ENCODE measurements at regions not wholly inside any gene's neighbourhood (a gene's known extent, or its start where the extent isn't known, plus 50 kb on each side); places are given as distances from the start of the nearest gene placed in this dataset.

GRCh38 chr6:21931641-21932335 is 338.2 kb downstream of the SOX4 start:
- TF ChIP-seq CTCF (IDR thresholded peaks at IDR 0.05) (no peak), POLR2A (IDR thresholded peaks at IDR 0.05; ENCODE audit: low read length) (no peak), MAFK (IDR thresholded peaks at IDR 0.05; ENCODE audit: partially characterized antibody) (no peak), SMC3 (IDR thresholded peaks at IDR 0.05) (no peak), KDM5A (IDR thresholded peaks at IDR 0.05) (no peak)

Measured in A549 (cell line).